HG02763 (cell line): ENCODE measurements at regions not wholly inside any gene's neighbourhood (a gene's known extent, or its start where the extent isn't known, plus 50 kb on each side); places are given as distances from the start of the nearest gene placed in this dataset.

Source experiments
- ATAC-seq: cut with Tn5 transposase; IDR thresholded peaks from one replicate; pipeline ENCODE4 v1.9.1; 2021; ENCODE audit warnings: mild to moderate bottlenecking, moderate library complexity; ENCODE audit not compliant: unreplicated experiment

DNA sequence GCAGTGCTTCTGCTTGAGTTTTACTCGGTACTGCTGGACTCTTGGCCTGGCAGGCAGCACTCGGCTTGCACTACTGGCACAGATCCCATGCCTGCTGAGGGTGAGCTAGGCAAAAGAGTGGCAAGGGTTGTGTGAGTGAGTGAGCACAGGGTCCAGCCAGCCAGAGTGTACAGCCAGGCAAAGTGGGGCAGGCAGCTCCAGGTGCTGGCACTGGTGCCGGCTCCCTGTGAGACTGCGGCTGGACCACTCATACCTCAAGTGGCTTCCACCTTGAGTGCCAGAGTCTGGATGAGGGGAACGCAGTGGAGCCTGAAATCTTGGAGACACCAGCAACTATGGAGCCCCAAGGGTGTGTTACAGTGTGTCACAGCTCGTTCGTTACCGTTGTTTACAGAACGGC is 1451.9 kb upstream of the AGA start:
- ATAC-seq: no peak

- no peak for ATAC-seq
These were observed 1456.8 kb upstream of the AGA start for GRCh38 chr4:178899084-178899483.

- ATAC-seq: no peak
These were observed 1475.5 kb upstream of the AGA start for GRCh38 chr4:178917756-178918155.

- ATAC-seq: no peak
These were observed 1494.9 kb upstream of the AGA start for GRCh38 chr4:178937130-178937529.

GRCh38 chr4:178941975-178942374 is 1499.7 kb upstream of the AGA start:
- no peak for ATAC-seq

DNA sequence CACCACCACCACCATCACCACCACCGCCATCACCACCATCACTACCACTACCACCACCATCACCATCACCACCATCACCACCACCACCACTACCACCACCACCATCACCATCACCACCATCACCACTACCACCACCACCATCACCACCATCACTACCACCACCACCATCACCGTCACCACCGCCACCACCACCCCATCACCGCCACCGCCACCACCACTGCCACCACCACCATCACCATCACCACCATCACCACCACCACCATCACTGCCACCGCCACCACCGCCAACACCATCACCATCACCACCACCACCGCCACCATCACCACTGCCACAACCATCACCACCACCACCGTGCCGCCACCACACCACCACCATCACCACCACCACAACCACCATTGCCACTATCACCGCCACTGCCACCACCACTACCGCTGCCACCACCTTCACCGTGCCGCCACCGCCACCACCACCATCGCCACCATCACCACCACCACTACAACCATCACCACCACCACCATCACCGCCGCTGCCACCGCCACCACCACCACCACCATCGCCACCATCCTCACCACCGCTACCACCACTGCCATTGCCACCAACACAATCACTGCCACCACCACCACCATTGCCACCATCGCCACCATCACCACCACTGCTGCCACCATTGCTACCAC is 1511.3 kb upstream of the AGA start:
- ATAC-seq: no peak

- no peak for ATAC-seq
These were observed 1513.4 kb upstream of the AGA start for GRCh38 chr4:178955614-178956013.

- ATAC-seq: no peak
These were observed 1516.6 kb upstream of the AGA start for GRCh38 chr4:178958725-178959440.

GRCh38 chr4:178963446-178964045 is 1521.3 kb upstream of the AGA start:
- no peak for ATAC-seq

GRCh38 chr4:178966644-178967043 is 1524.4 kb upstream of the AGA start:
- ATAC-seq: no peak

- ATAC-seq: no peak
These were observed 1528.3 kb upstream of the AGA start for GRCh38 chr4:178970433-178971140.

- no peak for ATAC-seq
These were observed 1534.6 kb upstream of the AGA start for GRCh38 chr4:178976861-178977260.

GRCh38 chr4:178993306-178993705 is 1551.1 kb upstream of the AGA start:
- no peak for ATAC-seq

GRCh38 chr4:179001918-179002317 is 1559.7 kb upstream of the AGA start:
- ATAC-seq: no peak

GRCh38 chr4:179007755-179008154 is 1565.5 kb upstream of the AGA start:
- ATAC-seq: no peak

DNA sequence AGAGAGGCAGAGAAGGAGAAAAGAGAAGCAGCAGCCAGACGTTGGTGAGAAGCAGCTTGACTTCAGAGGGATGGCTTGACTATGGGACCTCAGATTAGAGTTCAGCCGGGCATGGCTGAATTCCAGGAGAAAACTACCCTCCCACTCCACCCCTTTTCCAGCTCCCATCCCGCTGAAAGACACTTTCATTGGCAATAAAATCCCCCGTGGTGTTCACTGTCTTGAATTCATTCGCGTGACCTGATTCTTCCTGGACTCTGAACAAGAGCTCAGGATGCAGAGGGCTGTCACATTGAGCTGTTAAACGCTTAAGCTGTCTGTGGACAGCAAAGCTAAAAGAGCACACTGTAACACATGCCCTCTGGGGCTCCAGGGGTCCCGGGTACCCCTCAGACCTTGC is 1575.3 kb upstream of the AGA start:
- ATAC-seq: no peak

DNA sequence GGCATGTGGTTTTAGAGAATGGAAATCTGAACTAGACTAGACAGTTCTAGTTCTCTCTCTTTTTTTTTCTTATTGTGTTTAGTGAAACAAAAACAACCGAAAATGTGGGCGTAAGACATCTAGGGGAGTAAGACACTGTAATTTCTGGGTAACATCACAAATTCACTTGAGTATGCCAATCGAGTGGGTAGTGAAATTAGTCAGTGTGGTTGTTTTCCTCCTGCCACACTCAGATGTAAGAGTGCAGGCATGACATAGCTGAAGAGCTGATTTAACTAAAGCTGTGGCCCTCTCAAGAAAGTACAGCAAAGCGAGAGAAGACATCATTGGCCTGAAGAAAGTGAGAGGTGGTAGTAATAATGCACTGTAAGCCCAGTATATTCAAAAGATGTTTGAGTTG is 1585.3 kb upstream of the AGA start:
- ATAC-seq: no peak

DNA sequence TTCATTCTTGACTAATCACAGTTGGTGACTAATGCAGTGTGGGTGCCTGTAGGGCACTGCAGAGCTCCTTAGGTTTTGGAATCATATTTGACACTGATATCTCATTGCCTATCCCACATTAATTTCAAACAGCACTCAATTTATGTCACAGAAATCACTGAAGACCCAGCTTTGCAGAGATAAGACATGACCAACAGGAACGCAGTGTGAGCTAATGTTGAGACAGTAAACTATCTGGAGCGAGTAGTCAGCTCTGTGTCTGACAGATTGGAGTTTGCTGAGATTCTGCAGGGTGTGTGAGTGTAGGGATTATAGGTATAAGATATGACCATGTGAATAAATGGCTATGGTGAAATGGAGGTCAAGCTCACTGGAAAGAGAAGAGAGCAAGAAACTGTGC is 1586.1 kb upstream of the AGA start:
- no peak for ATAC-seq

DNA sequence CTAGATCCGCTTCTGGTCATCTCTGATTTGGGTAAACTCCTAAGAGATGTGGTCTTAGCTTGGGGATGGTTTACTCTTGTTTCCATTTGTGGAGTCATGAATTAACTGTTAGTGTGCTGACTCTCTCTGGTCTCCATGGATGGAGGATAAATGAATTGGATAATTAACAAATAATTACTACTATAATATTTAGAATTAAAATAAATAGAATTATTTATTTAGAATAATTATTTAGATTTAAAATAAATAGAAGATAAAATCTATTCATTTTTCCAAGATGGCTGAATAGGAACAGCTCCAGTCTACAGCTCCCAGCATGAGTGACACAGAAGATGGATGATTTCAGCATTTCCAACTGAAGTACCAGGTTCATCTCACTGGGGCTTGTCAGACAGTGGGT is 1587.4 kb upstream of the AGA start:
- ATAC-seq: no peak

DNA sequence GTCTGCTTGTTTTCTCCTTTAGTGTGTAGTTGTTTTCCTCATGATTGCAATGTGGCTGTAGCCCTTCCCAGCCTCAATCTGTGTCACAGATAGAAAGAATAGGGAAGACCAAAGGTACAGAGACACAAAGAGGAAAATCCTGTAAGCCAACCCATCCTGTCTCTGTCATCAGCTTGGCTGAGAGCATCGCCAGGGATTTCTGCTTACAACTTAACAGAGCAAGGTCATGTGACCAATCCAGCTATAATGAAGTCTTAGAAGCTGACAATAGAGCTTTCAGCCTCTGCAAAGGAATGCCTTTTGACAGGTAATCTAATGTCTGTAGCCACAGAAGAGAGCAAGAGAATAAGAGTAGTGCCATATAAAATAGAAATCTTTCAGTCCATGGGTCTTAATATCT is 1598.0 kb upstream of the AGA start:
- ATAC-seq: no peak

DNA sequence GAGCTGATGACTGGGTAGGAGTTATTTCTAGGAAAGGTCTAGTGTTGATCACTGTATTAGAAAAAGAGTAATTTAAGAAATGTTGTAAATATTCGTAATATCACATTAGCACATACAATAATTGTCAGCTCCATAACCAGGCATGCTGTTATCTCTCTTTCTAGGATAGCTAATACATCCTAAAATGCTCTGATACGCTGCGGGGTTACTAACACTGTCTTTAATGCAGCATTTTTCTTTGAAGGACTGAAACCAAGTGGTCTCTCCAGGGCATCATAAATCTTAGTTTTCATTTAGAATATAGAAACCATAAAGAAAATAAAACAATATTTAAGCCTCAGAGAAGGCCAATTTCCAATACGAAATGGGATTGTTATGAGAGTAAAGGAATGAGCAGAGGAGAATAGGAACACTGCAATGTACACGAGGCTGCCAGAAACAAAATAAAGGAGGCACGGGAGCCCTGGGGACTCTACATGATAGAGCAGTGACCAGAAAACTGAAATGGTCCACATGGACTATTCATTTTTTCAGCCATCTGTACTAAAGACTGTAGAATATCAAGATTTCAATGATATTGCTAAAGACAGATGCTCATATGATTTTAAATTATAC is 1606.7 kb upstream of the AGA start:
- no peak for ATAC-seq
